Heart left ventricle (tissue), 16 donors: ENCODE measurements at regions not wholly inside any gene's neighbourhood (a gene's known extent, or its start where the extent isn't known, plus 50 kb on each side); places are given as distances from the start of the nearest gene placed in this dataset.
"Not testable (repeated sequence)": the region's sequence is repeated elsewhere in the genome, so short reads cannot be mapped to it uniquely, and the experiment has no call there.

Source experiments
- ATAC-seq, 4 donors: fragments of 200-7000 bp; cut with Tn5 transposase; one replicate each; pipeline ENCODE4 v1.9.1; 2020 to 2022; ENCODE audit warnings: moderate library complexity in 4 of 4, mild to moderate bottlenecking in 3 of 4, moderate number of reproducible peaks in 1 of 4
- DNase-seq, 5 donors: peaks; one replicate each; pipeline ENCODE4 v3.0.0-alpha.2; 2020
- H3K27ac ChIP-seq, 12 donors: fragments of 200-600 bp; sonication (generic) in 4 of 12; one replicate each; pipeline versions ENCODE4 v1.5.0 to v1.8.0; 2016 to 2022; ENCODE audit warnings: mild to moderate bottlenecking in 2 of 12
- H3K27me3 ChIP-seq, 9 donors: fragments of 200-600 bp; sonication (generic) in 2 of 9; one replicate each; pipeline versions ENCODE4 v1.5.1 to v1.8.0; 2016 to 2022; ENCODE audit warnings: mild to moderate bottlenecking in 3 of 9
- H3K36me3 ChIP-seq, 9 donors: fragments of 200-600 bp; sonication (generic) in 2 of 9; one replicate each; pipeline versions ENCODE4 v1.5.0 to v1.8.0; 2018 to 2022; ENCODE audit warnings: mild to moderate bottlenecking in 2 of 9
- H3K4me1 ChIP-seq, 12 donors: fragments of 200-600 bp; sonication (generic) in 4 of 12; one replicate each; pipeline versions ENCODE4 v1.5.0 to v1.8.0; 2016 to 2022; ENCODE audit warnings: mild to moderate bottlenecking in 3 of 12
- H3K4me3 ChIP-seq, 12 donors: fragments of 200-600 bp; sonication (generic) in 4 of 12; one replicate each; pipeline versions ENCODE4 v1.5.0 to v1.8.0; 2017 to 2022; ENCODE audit warnings: mild to moderate bottlenecking in 9 of 12, moderate library complexity in 4 of 12
- H3K9me3 ChIP-seq, 12 donors: fragments of 200-600 bp; sonication (generic) in 4 of 12; one replicate each; pipeline versions ENCODE4 v1.5.0 to v1.8.0; 2016 to 2022; ENCODE audit warnings: mild to moderate bottlenecking in 1 of 12
- CTCF ChIP-seq, 12 donors: fragments of 200-600 bp; sonication (generic) in 4 of 12; IDR thresholded peaks; one replicate each; pipeline versions ENCODE4 v1.5.0 to v1.8.0; 2018 to 2022; ENCODE audit warnings: antibody characterized with exemption in 12 of 12, mild to moderate bottlenecking in 5 of 12
- POLR2A ChIP-seq, 2 donors: fragments of 450-650 bp; IDR thresholded peaks; one replicate each; pipeline ENCODE4 v1.6.1; 2017; ENCODE audit warnings: antibody characterized with exemption in 2 of 2, mild to moderate bottlenecking in 2 of 2, moderate library complexity in 2 of 2
- WGBS, 4 donors: extraction: QIAGEN DNeasy Blood & Tissue Kit in 2 of 4; methylation state at CpG; one replicate each; pipeline versions ENCODE4 v1.1.5 to v1.1.7; 2013 to 2018; 5-methylcytosine and 5-hydroxymethylcytosine counted together
- intact Hi-C, 10 donors: fragments of 100-400 bp; cut with DNase I; formaldehyde crosslinking; loops; one replicate each; pipeline versions ENCODE4 v1.11.1 to v1.14.2; 2022
- donor health status: ischemic (EF 13 %, LVEDD 7.1; RV severe dilation, severe dysfunction).
- donor health status: healthy with polysubstance abuse.
- donor health status: DM: no; HTN: yes; CAD: no.
- donor health status: DM: no; HTN: no; CAD: no.
- donor health status: ischemic (EF 25% LVEDD 6.9; RV normal size, moderate dysfunction).
- donor health status: ischemic (EF 25% LVEDD 5.7; RV mildly dilated, moderate dysfunction).
- donor health status: healthy.
- donor health status: DM: yes; HTN: yes; CAD: no.
- donor health status: ischemic (EF 35%, LVEDD 5.7; RV mildly dilated, moderate dysfunction).
- donor health status: nonischemic (EF 11% LVEDD 7.7; RV severe dilation, severe dysfunction).
- donor health status: DM: yes; HTN: yes; CAD: no.
- donor health status: PGD.
- donor health status: ischemic (EF 29% LVEDD 5.4; RV normal size, mild dysfunction).
- donor health status: nonischemic (EF 23%, LVEDD 6.1; RV moderate dilation, normal function).

- Histone ChIP-seq H3K27ac (no peak overlapping the region), H3K4me1 (no peaks in the 10 kb centered on the region), H3K36me3 (no peaks in the 10 kb centered on the region), H3K9me3 (no peaks in the 10 kb centered on the region), H3K4me3 (no peak overlapping the region), H3K27me3 (no peaks in the 10 kb centered on the region)
- TF ChIP-seq CTCF (IDR thresholded peaks at IDR 0.05) (no peak), POLR2A (IDR thresholded peaks at IDR 0.05) (no peak)
- DNase-seq (no peak), ATAC-seq (no peak)
- WGBS, 4 donors = 83 to 88% (median 86%) methylated on average over 2 of the region's 2 CpGs
- intact Hi-C loops = no loop called here
Observed at GRCh38 chr5:89816038-89816437, 593.5 kb downstream of the CETN3 start.

- H3K27me3 ChIP-seq, H3K27ac ChIP-seq, ATAC-seq, H3K4me1 ChIP-seq, intact Hi-C loops, DNase-seq, H3K4me3 ChIP-seq, H3K36me3 ChIP-seq: not testable (repeated sequence)
- H3K9me3 ChIP-seq = peaks cover 0 to 19% (median 5%) of the 10 kb centered on the region in 12 donors
- WGBS, 4 donors = 80 to 91% (median 87%) methylated on average over 2 to 5 of the region's 5 CpGs
Observed at GRCh38 chr5:89800735-89801134, 608.8 kb downstream of the CETN3 start.

DNA sequence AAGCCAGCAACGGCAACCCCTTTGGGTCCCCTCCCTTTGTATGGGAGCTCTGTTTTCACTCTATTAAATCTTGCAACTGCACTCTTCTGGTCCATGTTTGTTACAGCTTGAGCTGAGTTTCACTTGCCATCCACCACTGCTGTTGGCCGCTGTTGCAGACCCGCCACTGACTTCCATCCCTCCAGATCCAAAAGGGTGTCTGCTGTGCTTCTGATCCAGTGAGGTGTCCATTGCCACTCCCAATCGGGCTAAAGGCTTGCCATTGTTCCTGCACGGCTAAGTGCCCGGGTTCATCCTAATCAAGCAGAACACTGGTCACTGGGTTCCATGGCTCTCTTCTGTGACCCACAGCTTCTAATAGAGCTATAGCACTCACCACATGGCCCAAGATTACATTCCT lies 615.1 kb downstream of the CETN3 start:
- H3K36me3 ChIP-seq, H3K4me1 ChIP-seq, DNase-seq, H3K27ac ChIP-seq, intact Hi-C loops, H3K4me3 ChIP-seq, H3K27me3 ChIP-seq, ATAC-seq: not testable (repeated sequence)
- 92 to 98% (median 95%) methylated on average over 6 of the region's 6 CpGs for WGBS, 4 donors
- H3K9me3 ChIP-seq = peaks cover 0 to 15% (median 5%) of the 10 kb centered on the region in 12 donors

GRCh38 chr5:89779734-89780133 lies 629.8 kb downstream of the CETN3 start:
- H3K27me3 ChIP-seq, H3K4me1 ChIP-seq, H3K36me3 ChIP-seq, ATAC-seq, H3K27ac ChIP-seq, intact Hi-C loops, H3K4me3 ChIP-seq, DNase-seq: not testable (repeated sequence)
- peaks cover 0 to 52% (median 30%) of the 10 kb centered on the region in 12 donors for H3K9me3 ChIP-seq

DNA sequence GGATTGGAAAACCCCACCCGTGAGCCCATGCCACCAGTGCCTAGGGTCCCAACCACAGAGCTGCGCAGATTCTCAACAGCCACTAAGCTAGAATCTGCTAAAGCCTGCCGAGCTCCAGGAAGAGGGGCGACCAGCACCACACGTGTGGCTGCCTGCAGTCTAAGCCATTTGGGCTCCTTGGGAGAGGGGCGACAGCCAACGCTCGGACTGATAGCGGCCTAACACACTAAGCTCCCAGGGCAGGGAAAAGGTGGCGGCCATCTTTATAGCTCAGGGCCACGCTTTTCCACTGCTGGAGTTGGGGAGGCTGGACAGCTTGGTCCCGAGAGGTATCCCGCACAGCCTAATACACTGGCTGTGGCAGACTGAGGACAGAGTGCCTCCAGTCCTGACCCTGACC lies 631.8 kb downstream of the CETN3 start:
- ATAC-seq = no peak
- no peak for DNase-seq
- intact Hi-C loops = no loop called here
- Histone ChIP-seq H3K4me1 (no peaks in the 10 kb centered on the region), H3K4me3 (no peak overlapping the region), H3K36me3 (no peaks in the 10 kb centered on the region), H3K27ac (no peak overlapping the region), H3K9me3 (peaks cover 0 to 52% (median 30%) of the 10 kb centered on the region in 12 donors), H3K27me3 (no peaks in the 10 kb centered on the region)
- TF ChIP-seq POLR2A (IDR thresholded peaks at IDR 0.05) = no peak
- no peak for TF ChIP-seq CTCF (IDR thresholded peaks at IDR 0.05)
- WGBS, 4 donors = 91 to 97% (median 96%) methylated on average over 3 to 13 of the region's 13 CpGs

DNA sequence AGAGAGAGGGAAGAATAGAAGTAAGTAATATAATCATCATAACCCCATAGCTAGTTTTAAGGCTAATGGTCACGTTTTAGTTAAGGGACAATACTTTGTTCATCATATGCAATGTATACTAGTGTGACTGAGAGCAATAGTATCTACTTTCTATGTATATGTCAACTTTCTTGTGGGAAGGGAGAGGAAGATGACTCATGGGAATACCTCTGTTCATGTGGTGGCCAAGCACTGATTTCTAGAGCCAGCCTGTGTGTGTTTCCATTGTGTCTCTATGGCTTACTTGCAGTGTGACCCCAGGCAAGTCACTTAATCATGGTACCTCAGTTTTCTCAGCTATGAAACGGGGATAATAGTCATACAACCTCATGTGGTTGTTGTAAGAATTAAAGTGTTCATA lies 639.6 kb downstream of the CETN3 start:
- H3K9me3 ChIP-seq = no peaks in the 10 kb centered on the region
- WGBS, 4 donors = 76 to 80% (median 78%) methylated on average over 2 of the region's 2 CpGs
- ATAC-seq (no peak), DNase-seq (no peak)
- no peaks in the 10 kb centered on the region for H3K27me3 ChIP-seq
- H3K4me3 ChIP-seq = no peak overlapping the region
- intact Hi-C loops = no loop called here
- TF ChIP-seq CTCF (IDR thresholded peaks at IDR 0.05) = no peak
- no peak for TF ChIP-seq POLR2A (IDR thresholded peaks at IDR 0.05)
- H3K27ac ChIP-seq = no peak overlapping the region
- H3K36me3 ChIP-seq = no peaks in the 10 kb centered on the region
- no peaks in the 10 kb centered on the region for H3K4me1 ChIP-seq
